IMR-90 (cell line): ENCODE measurements at regions not wholly inside any gene's neighbourhood (a gene's known extent, or its start where the extent isn't known, plus 50 kb on each side); places are given as distances from the start of the nearest gene placed in this dataset.

Source experiments
- ATAC-seq: fragments of 200-7000 bp; cut with Tn5 transposase; 2 replicates; pipeline ENCODE4 v1.9.1; 2020; ENCODE audit warnings: low read depth, mild to moderate bottlenecking, moderate library complexity
- BruUV-seq: library from RNA; stranded (reverse); fragments of 400-500 nt; replicated peaks from 2 replicates; lab custom pipeline; 2021; lab: Mats Ljungman, UMichigan
- CTCF ChIA-PET: fragments of 300-600 bp; formaldehyde crosslinking; extraction: SDS; loops from one replicate; lab custom pipeline; 2021; ENCODE audit warnings: antibody characterized with exemption; lab: Yijun Ruan, JAX
- POLR2A ChIA-PET: fragments of 300-600 bp; sonication (Branson Sonifier 250); formaldehyde crosslinking; loops from one replicate; lab custom pipeline; 2022; ENCODE audit warnings: antibody characterized with exemption; ENCODE audit not compliant: unreplicated experiment; lab: Charles Lee
- DNase-seq: peaks from one replicate; pipeline ENCODE4 v3.0.0; 2013
- H2AFZ ChIP-seq: replicated peaks from 2 replicates; pipeline ENCODE3; 2013; ENCODE audit warnings: low read length, mild to moderate bottlenecking; ENCODE audit not compliant: poor library complexity
- H2AK5ac ChIP-seq: 2 replicates; pipeline ENCODE4 v1.6.1; 2013; ENCODE audit warnings: low read depth, low read length, inconsistent platforms
- H2AK9ac ChIP-seq: replicated peaks from 2 replicates; pipeline ENCODE3; 2013; ENCODE audit warnings: mild to moderate bottlenecking, low read depth, low read length, moderate library complexity; ENCODE audit not compliant: poor library complexity
- H2BK120ac ChIP-seq: 2 replicates; pipeline ENCODE4 v1.6.1; 2013; ENCODE audit warnings: low read depth, low read length, inconsistent platforms
- H2BK15ac ChIP-seq: 3 replicates; pipeline ENCODE4 v1.6.1; 2013; ENCODE audit warnings: low read depth, low read length, inconsistent platforms
- H2BK20ac ChIP-seq: 2 replicates; pipeline ENCODE4 v1.6.1; 2013; ENCODE audit warnings: low read depth, mild to moderate bottlenecking, inconsistent platforms, low read length, moderate library complexity
- H2BK5ac ChIP-seq: 2 replicates; pipeline ENCODE4 v1.6.1; 2013; ENCODE audit warnings: mild to moderate bottlenecking, low read depth, low read length, inconsistent platforms; ENCODE audit not compliant: poor library complexity, severe bottlenecking
- H3K14ac ChIP-seq: replicated peaks from 2 replicates; pipeline ENCODE4 v1.6.1; 2013; ENCODE audit warnings: low read depth, low read length, inconsistent platforms
- H3K18ac ChIP-seq: 2 replicates; pipeline ENCODE4 v1.6.1; 2013; ENCODE audit warnings: low read depth, low read length, control low read depth
- H3K23ac ChIP-seq: 2 replicates; pipeline ENCODE4 v1.6.1; 2013; ENCODE audit warnings: low read depth, low read length, inconsistent platforms
- H3K27ac ChIP-seq: 2 replicates; pipeline ENCODE4 v1.5.1; 2013; ENCODE audit warnings: mild to moderate bottlenecking, control low read depth, low read length; ENCODE audit not compliant: insufficient read depth
- H3K27me3 ChIP-seq: 2 replicates; pipeline ENCODE4 v1.6.1; 2013; ENCODE audit warnings: low read length; ENCODE audit not compliant: control insufficient read depth, insufficient read depth
- H3K36me3 ChIP-seq: 2 replicates; pipeline ENCODE4 v1.6.1; 2013; ENCODE audit warnings: low read length, mixed read lengths; ENCODE audit not compliant: control insufficient read depth, insufficient read depth
- H3K4ac ChIP-seq: 2 replicates; pipeline ENCODE4 v1.6.1; 2013; ENCODE audit warnings: low read depth, low read length, inconsistent platforms
- H3K4me1 ChIP-seq: 2 replicates; pipeline ENCODE4 v1.6.1; 2013; ENCODE audit warnings: low read length, mixed read lengths; ENCODE audit not compliant: control insufficient read depth, insufficient read depth
- H3K4me2 ChIP-seq: 2 replicates; pipeline ENCODE4 v1.6.1; 2013; ENCODE audit warnings: low read depth, mild to moderate bottlenecking, control low read depth, low read length, moderate library complexity
- H3K4me3 ChIP-seq: 2 replicates; pipeline ENCODE4 v1.5.1; 2013; ENCODE audit warnings: low read depth, mild to moderate bottlenecking, control low read depth, low read length, moderate library complexity; ENCODE audit not compliant: insufficient read depth
- H3K56ac ChIP-seq: 2 replicates; pipeline ENCODE4 v1.6.1; 2013; ENCODE audit warnings: low read length, inconsistent platforms; ENCODE audit not compliant: insufficient read depth; ENCODE audit errors: extremely low read depth
- H3K79me1 ChIP-seq, 2 experiments: 2 replicates each; pipeline ENCODE4 v1.6.1; 2013; ENCODE audit warnings: low read length in 2 of 2, inconsistent platforms in 1 of 2, low read depth in 1 of 2
- H3K9ac ChIP-seq: 2 replicates; pipeline ENCODE4 v1.6.1; 2013; ENCODE audit warnings: low read depth, low read length, control low read depth
- H3K9me1 ChIP-seq: 2 replicates; pipeline ENCODE4 v1.6.1; 2013; ENCODE audit warnings: low read length, inconsistent platforms; ENCODE audit not compliant: insufficient read depth
- H3K9me3 ChIP-seq: 2 replicates; pipeline ENCODE4 v1.6.1; 2013; ENCODE audit warnings: low read length; ENCODE audit not compliant: control insufficient read depth, insufficient read depth
- H4K20me1 ChIP-seq: 2 replicates; pipeline ENCODE4 v1.6.1; 2013; ENCODE audit warnings: low read length, inconsistent platforms; ENCODE audit not compliant: insufficient read depth
- H4K5ac ChIP-seq: 2 replicates; pipeline ENCODE4 v1.6.1; 2013; ENCODE audit warnings: mild to moderate bottlenecking, low read depth, low read length, control low read depth
- H4K8ac ChIP-seq, 2 experiments: 2 replicates each; pipeline ENCODE4 v1.6.1; 2013; ENCODE audit warnings: low read depth in 2 of 2, low read length in 2 of 2, control low read depth in 1 of 2, inconsistent platforms in 1 of 2
- H4K91ac ChIP-seq: 2 replicates; pipeline ENCODE4 v1.6.1; 2013; ENCODE audit warnings: low read depth, low read length, inconsistent platforms; ENCODE audit not compliant: insufficient read depth
- BHLHE40 ChIP-seq: fragments of 150-350 bp; IDR thresholded peaks from 2 replicates; pipeline ENCODE4 v1.6.1; 2016; ENCODE audit warnings: mild to moderate bottlenecking, low read depth, low read length
- CEBPB ChIP-seq: IDR thresholded peaks from 2 replicates; pipeline ENCODE4 v1.6.1; 2012; ENCODE audit warnings: low read depth, low read length, improper control_type of control experiment
- CHD1 ChIP-seq: IDR thresholded peaks from 2 replicates; pipeline ENCODE4 v1.6.1; 2012; ENCODE audit warnings: low read depth, low read length, improper control_type of control experiment
- CTCF ChIP-seq: conservative IDR thresholded peaks from 2 replicates; pipeline ENCODE4 v1.5.1; 2012; ENCODE audit warnings: mild to moderate bottlenecking, low read depth, low read length, improper control_type of control experiment
- ELK1 ChIP-seq: fragments of 150-350 bp; IDR thresholded peaks from 2 replicates; pipeline ENCODE4 v1.6.1; 2016; ENCODE audit warnings: low read depth, mild to moderate bottlenecking, low read length, moderate library complexity, borderline replicate concordance
- FOS ChIP-seq: fragments of 150-350 bp; IDR thresholded peaks from 2 replicates; pipeline ENCODE4 v1.6.1; 2016; ENCODE audit warnings: low read depth, low read length
- MAFK ChIP-seq: IDR thresholded peaks from 2 replicates; pipeline ENCODE4 v1.6.1; 2012; ENCODE audit warnings: low read depth, low read length, improper control_type of control experiment
- MAZ ChIP-seq: IDR thresholded peaks from 2 replicates; pipeline ENCODE4 v1.6.1; 2012; ENCODE audit warnings: low read depth, mild to moderate bottlenecking, low read length, improper control_type of control experiment, moderate library complexity, borderline replicate concordance
- MXI1 ChIP-seq: IDR thresholded peaks from 2 replicates; pipeline ENCODE4 v1.6.1; 2012; ENCODE audit warnings: low read depth, mild to moderate bottlenecking, low read length, moderate library complexity, borderline replicate concordance
- NFE2L2 ChIP-seq: fragments of 150-350 bp; IDR thresholded peaks from 2 replicates; pipeline ENCODE4 v1.6.1; 2016; ENCODE audit warnings: low read depth, mild to moderate bottlenecking, low read length
- POLR2A ChIP-seq: IDR thresholded peaks from 2 replicates; pipeline ENCODE4 v1.6.1; 2012; ENCODE audit warnings: mild to moderate bottlenecking, low read depth, low read length
- RAD21 ChIP-seq: IDR thresholded peaks from 2 replicates; pipeline ENCODE4 v1.6.1; 2012; ENCODE audit warnings: low read length, improper control_type of control experiment
- RCOR1 ChIP-seq: IDR thresholded peaks from 2 replicates; pipeline ENCODE4 v1.6.1; 2012; ENCODE audit warnings: mild to moderate bottlenecking, low read length, improper control_type of control experiment; ENCODE audit not compliant: insufficient replicate concordance
- RFX5 ChIP-seq: IDR thresholded peaks from 2 replicates; pipeline ENCODE4 v1.8.0; 2012; ENCODE audit warnings: low read depth, mild to moderate bottlenecking, low read length, moderate library complexity
- SMC3 ChIP-seq: fragments of 150-350 bp; IDR thresholded peaks from 2 replicates; pipeline ENCODE4 v1.6.1; 2016; ENCODE audit warnings: low read depth, mild to moderate bottlenecking, antibody characterized with exemption, low read length, moderate library complexity
- USF2 ChIP-seq: fragments of 150-350 bp; IDR thresholded peaks from 2 replicates; pipeline ENCODE4 v1.6.1; 2017; ENCODE audit warnings: mild to moderate bottlenecking, antibody characterized with exemption, low read length, low read depth
- WGBS, 2 experiments: methylation state at CpG; one replicate each; pipeline versions ENCODE4 v1.1.5 to v1.1.7; 2013; ENCODE audit warnings: missing lambda C conversion rate in 2 of 2; ENCODE audit not compliant: insufficient read length in 1 of 2; ENCODE audit errors: extremely low coverage in 2 of 2; 5-methylcytosine and 5-hydroxymethylcytosine counted together
- dilution Hi-C: fragments of 300-500 bp; cut with HindIII; formaldehyde crosslinking; loops from one replicate; pipeline ENCODE4 v1.14.3; 2018; ENCODE audit warnings: low sequenced_read_pairs; ENCODE audit not compliant: unreplicated experiment
- in situ Hi-C: fragments of 300-500 bp; cut with MboI; formaldehyde crosslinking; loops from 3 replicates; pipeline ENCODE4 v1.14.3; 2019; ENCODE audit warnings: low sequenced_read_pairs, inconsistent platforms, mixed read lengths
- intact Hi-C: fragments of 100-400 bp; cut with micrococcal nuclease; formaldehyde crosslinking; loops from 2 replicates; pipeline ENCODE4 v1.10.0; 2022

GRCh38 chr3:73683706-73684105, 59.0 kb upstream of the PDZRN3 start:
- no peak overlapping the region for H4K91ac ChIP-seq
- no peak overlapping the region for H2BK20ac ChIP-seq
- H3K4me2 ChIP-seq: no peak overlapping the region
- DNase-seq: no peak
- POLR2A ChIA-PET: no interaction called here
- H3K27me3 ChIP-seq: no peaks in the 10 kb centered on the region
- peak overlapping the region; percentile 10; the same call in 1 of the 2 replicates for H3K4ac ChIP-seq
- H3K4me1 ChIP-seq: peaks cover 11% of the 10 kb centered on the region
- in situ Hi-C loops (no loop called here), intact Hi-C loops (no loop called here), dilution Hi-C loops (no loop called here)
- no peak overlapping the region for H2AFZ ChIP-seq
- BruUV-seq: no TSS peak
- TF ChIP-seq MAFK: no peak
- no peak for TF ChIP-seq CTCF
- TF ChIP-seq RCOR1: no peak
- TF ChIP-seq FOS: no peak
- TF ChIP-seq POLR2A: no peak
- no peak for TF ChIP-seq USF2
- TF ChIP-seq CEBPB: no peak
- TF ChIP-seq BHLHE40: no peak
- no peak for TF ChIP-seq MAZ
- TF ChIP-seq RAD21: no peak
- no peak for TF ChIP-seq MXI1
- TF ChIP-seq SMC3: no peak
- no peak for TF ChIP-seq NFE2L2
- TF ChIP-seq RFX5: no peak
- no peak for TF ChIP-seq CHD1
- no peak for TF ChIP-seq ELK1
- H2BK120ac ChIP-seq: peak overlapping the region; percentile 5; the same call in 1 of the 2 replicates
- H3K27ac ChIP-seq: no peak overlapping the region
- H3K23ac ChIP-seq: no peak overlapping the region
- WGBS, 2 experiments: 100% methylated on average over 2 of the region's 5 CpGs; no CpG with 5 or more reads in 1 of the 2 experiments
- ATAC-seq: no peak
- H2BK5ac ChIP-seq: no peak overlapping the region
- H3K14ac ChIP-seq: no peak overlapping the region
- H2BK15ac ChIP-seq: no peak overlapping the region
- H3K9ac ChIP-seq: no peak overlapping the region
- no peak overlapping the region for H2AK9ac ChIP-seq
- H4K5ac ChIP-seq: no peak overlapping the region; the same call in 1 of the 2 replicates
- H2AK5ac ChIP-seq: no peak overlapping the region
- H3K9me3 ChIP-seq: no peaks in the 10 kb centered on the region
- H4K8ac ChIP-seq: no peak overlapping the region
- no peak overlapping the region for H3K4me3 ChIP-seq
- H4K20me1 ChIP-seq: no peaks in the 10 kb centered on the region
- H3K79me1 ChIP-seq: no peaks in the 10 kb centered on the region
- H3K56ac ChIP-seq: no peak overlapping the region
- peak overlapping the region; percentile 35; the same call in 1 of the 2 replicates for H3K18ac ChIP-seq
- CTCF ChIA-PET: no interaction called here
- H3K9me1 ChIP-seq: peaks cover 3% of the 10 kb centered on the region
- no peaks in the 10 kb centered on the region for H3K36me3 ChIP-seq
